ENCODE measurements at regions not wholly inside any gene's neighbourhood (a gene's known extent, or its start where the extent isn't known, plus 50 kb on each side); places are given as distances from the start of the nearest gene placed in this dataset.

- TF ChIP-seq CBX3 (IDR thresholded peaks at IDR 0.05; ENCODE audit: low read depth) (no peak), CTCF (IDR thresholded peaks at IDR 0.05 in 2 of 3, conservative IDR thresholded peaks at IDR 0.05 in 1 of 3; ENCODE audit: borderline replicate concordance in 1 of 3, insufficient read depth in 1 of 3, low read depth in 2 of 3, low read length in 2 of 3) (no peak)
- TF ChIP-seq, protein P1, sequence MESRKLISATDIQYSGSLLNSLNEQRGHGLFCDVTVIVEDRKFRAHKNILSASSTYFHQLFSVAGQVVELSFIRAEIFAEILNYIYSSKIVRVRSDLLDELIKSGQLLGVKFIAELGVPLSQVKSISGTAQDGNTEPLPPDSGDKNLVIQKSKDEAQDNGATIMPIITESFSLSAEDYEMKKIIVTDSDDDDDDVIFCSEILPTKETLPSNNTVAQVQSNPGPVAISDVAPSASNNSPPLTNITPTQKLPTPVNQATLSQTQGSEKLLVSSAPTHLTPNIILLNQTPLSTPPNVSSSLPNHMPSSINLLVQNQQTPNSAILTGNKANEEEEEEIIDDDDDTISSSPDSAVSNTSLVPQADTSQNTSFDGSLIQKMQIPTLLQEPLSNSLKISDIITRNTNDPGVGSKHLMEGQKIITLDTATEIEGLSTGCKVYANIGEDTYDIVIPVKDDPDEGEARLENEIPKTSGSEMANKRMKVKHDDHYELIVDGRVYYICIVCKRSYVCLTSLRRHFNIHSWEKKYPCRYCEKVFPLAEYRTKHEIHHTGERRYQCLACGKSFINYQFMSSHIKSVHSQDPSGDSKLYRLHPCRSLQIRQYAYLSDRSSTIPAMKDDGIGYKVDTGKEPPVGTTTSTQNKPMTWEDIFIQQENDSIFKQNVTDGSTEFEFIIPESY (IDR thresholded peaks at IDR 0.05; ENCODE audit: extremely low read depth, insufficient replicate concordance, low read length): no peak
These were observed 115.8 kb downstream of the KLF5 start (continued) for GRCh38 chr13:73174521-73175010.

DNA sequence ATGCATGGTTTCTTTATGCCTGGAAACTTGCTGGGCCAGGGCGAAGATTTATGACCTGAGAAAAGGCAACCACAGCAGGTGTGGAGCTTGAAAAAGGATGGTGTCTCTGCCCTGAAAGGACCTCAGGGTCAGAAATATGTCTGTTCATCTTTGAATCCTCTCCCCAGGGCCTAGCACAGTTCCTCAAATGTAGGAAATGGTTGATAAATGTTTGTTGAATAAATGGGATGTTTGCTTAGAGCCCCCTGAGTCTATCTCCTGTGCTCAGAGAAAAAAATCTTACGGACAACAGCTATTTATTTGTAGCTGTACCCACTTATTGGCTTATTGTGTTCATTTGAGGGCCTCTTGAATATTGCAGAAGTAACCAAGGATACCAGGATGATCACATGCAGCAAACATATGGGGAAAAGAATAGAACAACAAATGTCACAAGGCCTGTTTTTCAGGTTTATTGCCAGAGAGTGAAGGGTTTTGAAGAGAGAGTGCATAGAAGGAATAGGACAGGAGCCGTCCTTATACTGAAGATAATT is 114.5 kb downstream of the KLF5 start:
- H3K27ac ChIP-seq (ENCODE audit: low read depth, low read length): no peak overlapping the region

More for the DNA sequence above, 114.5 kb downstream of the KLF5 start:
- intact Hi-C loops (cut with micrococcal nuclease): no loop called here
- Histone ChIP-seq H3K9me2 (ENCODE audit: insufficient read depth) (no peaks in the 10 kb centered on the region), H2AFZ (ENCODE audit: low read depth, low read length, poor library complexity, severe bottlenecking) (no peak overlapping the region), H3K9ac (ENCODE audit: low read length) (no peak overlapping the region), H3K36me3 (ENCODE audit: control insufficient read depth in 1 of 2, insufficient read depth in 2 of 2, low read length in 2 of 2) (no peaks in the 10 kb centered on the region), H3K4me3 (replicated peaks in 1 of 2; ENCODE audit: low read depth in 1 of 2, low read length in 2 of 2) (no peak overlapping the region), H3K27me3 (ENCODE audit: insufficient read depth, low read length) (no peaks in the 10 kb centered on the region), H3K79me2 (ENCODE audit: insufficient read depth, low read length) (no peaks in the 10 kb centered on the region), H3K4me2 (ENCODE audit: low read length) (no peak overlapping the region), H3K4me1 (ENCODE audit: control insufficient read depth in 1 of 2, insufficient read depth in 2 of 2, low read length in 2 of 2) (peaks cover 0 to 9% of the 10 kb centered on the region in 2 experiments; a peak in 1 of 4 replicates), H3K9me3 (ENCODE audit: control insufficient read depth in 1 of 2, insufficient read depth in 1 of 2, low read depth in 1 of 2, low read length in 2 of 2) (no peaks in the 10 kb centered on the region), H4K20me1 (ENCODE audit: insufficient read depth) (no peaks in the 10 kb centered on the region)
- no peak for ATAC-seq
- no TSS peak for BruUV-seq (replicated peaks)
- DNase-seq (ENCODE audit: low read depth, low spot score): no peak
- TF ChIP-seq TCF7L2 (IDR thresholded peaks at IDR 0.05; ENCODE audit: borderline replicate concordance, extremely low read depth, insufficient read depth, insufficient read length) (no peak), YY1 (IDR thresholded peaks at IDR 0.05; ENCODE audit: extremely low read depth, insufficient replicate concordance, low read depth, low read length) (no peak), ATF3 (IDR thresholded peaks at IDR 0.05) (no peak), FOSL1 (IDR thresholded peaks at IDR 0.05; ENCODE audit: low read depth) (no peak), JUND (IDR thresholded peaks at IDR 0.05) (no peak), RAD21 (IDR thresholded peaks at IDR 0.05; ENCODE audit: low read depth) (no peak), SIN3A (IDR thresholded peaks at IDR 0.05; ENCODE audit: low read depth) (no peak), CTCF (IDR thresholded peaks at IDR 0.05 in 2 of 3, conservative IDR thresholded peaks at IDR 0.05 in 1 of 3; ENCODE audit: borderline replicate concordance in 1 of 3, insufficient read depth in 1 of 3, low read depth in 2 of 3, low read length in 2 of 3) (no peak), EZH2 (IDR thresholded peaks at IDR 0.05) (no peak), ZNF274 (IDR thresholded peaks at IDR 0.05; ENCODE audit: low read depth, low read length) (no peak), EGR1 (IDR thresholded peaks at IDR 0.05; ENCODE audit: low read depth) (no peak)
- TF ChIP-seq, protein P2, sequence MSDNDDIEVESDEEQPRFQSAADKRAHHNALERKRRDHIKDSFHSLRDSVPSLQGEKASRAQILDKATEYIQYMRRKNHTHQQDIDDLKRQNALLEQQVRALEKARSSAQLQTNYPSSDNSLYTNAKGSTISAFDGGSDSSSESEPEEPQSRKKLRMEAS (IDR thresholded peaks at IDR 0.05): no peak
- ChIA-PET POLR2A (no interaction called here), RAD21 (ENCODE audit: low non-redundant PET in 1 of 2, low total read pairs in 2 of 2, uncharacterized antibody in 2 of 2, unreplicated experiment in 2 of 2) (no interaction called here), CTCF (no interaction called here)

All from HCT116 (cell line).